Testis (tissue), 2 donors: ENCODE measurements at regions not wholly inside any gene's neighbourhood (a gene's known extent, or its start where the extent isn't known, plus 50 kb on each side); places are given as distances from the start of the nearest gene placed in this dataset.

Experiments used
- DNase-seq: peaks from one replicate; pipeline ENCODE4 v3.0.0-alpha.2; 2019
- H3K27ac ChIP-seq, 2 donors: fragments of 200-600 bp; sonication (generic); one replicate each; pipeline ENCODE4 v1.5.1; 2019
- H3K27me3 ChIP-seq: fragments of 200-600 bp; sonication (generic); one replicate; pipeline ENCODE4 v1.5.1; 2019
- H3K36me3 ChIP-seq: fragments of 200-600 bp; sonication (generic); one replicate; pipeline ENCODE4 v1.5.1; 2017; ENCODE audit warnings: low read depth; ENCODE audit errors: missing control alignments
- H3K4me1 ChIP-seq: fragments of 200-600 bp; sonication (generic); one replicate; pipeline ENCODE4 v1.5.1; 2019
- H3K4me3 ChIP-seq, 2 donors: fragments of 200-600 bp; sonication (generic); one replicate each; pipeline ENCODE4 v1.5.1; 2017 to 2019
- H3K9me3 ChIP-seq: fragments of 200-600 bp; sonication (generic); one replicate; pipeline ENCODE4 v1.5.1; 2017
- POLR2A ChIP-seq: fragments of 450-650 bp; IDR thresholded peaks from one replicate; pipeline ENCODE4 v1.6.1; 2017; ENCODE audit warnings: antibody characterized with exemption, mild to moderate bottlenecking, moderate library complexity
- WGBS, 2 donors: methylation state at CpG; one replicate each; pipeline ENCODE4 v1.1.5; 2018; 5-methylcytosine and 5-hydroxymethylcytosine counted together
- intact Hi-C: fragments of 100-400 bp; cut with DNase I; formaldehyde crosslinking; loops from one replicate; pipeline ENCODE4 v1.15.1; 2023; ENCODE audit warnings: low total_unique reads
- TF ChIP-seq, protein P1 (sequence below), 3 experiments: fragments of 450-650 bp in 2 of 3; fragments of 200-600 bp in 1 of 3; sonication (generic) in 1 of 3; IDR thresholded peaks; one replicate each; pipeline ENCODE4 v1.5.1; 2016 to 2019; ENCODE audit warnings: antibody characterized with exemption in 3 of 3, mild to moderate bottlenecking in 2 of 3, moderate library complexity in 1 of 3

DNA sequence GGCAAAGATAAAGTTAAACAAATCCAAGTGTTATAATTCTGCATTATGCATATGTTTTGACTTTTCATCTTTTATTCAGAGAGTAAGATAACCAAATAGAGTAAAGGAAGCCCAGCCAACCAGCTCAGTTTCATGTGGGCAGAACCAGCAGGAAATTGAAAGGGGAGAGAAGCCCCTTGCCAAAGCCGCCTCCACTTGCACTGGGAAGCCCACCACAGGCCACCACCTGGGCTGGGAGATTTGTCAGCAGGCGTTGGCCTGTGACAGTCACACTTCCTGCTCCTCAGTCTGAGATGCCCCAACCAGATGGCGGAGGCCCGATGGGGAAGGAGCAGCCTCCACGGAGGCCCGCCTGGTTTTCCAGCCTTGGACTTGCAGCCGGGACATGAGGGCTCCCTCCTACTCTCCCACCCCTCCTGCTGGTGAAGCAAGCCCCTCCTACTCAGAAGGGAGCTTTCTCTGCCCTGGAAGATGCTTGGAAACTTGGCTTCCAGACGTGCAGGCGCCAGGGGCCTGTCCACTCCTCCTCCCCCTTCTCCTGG, 166.8 kb upstream of the SULF2 start:
- Histone ChIP-seq H3K9me3 (no peaks in the 10 kb centered on the region), H3K27ac (no peak overlapping the region), H3K4me1 (peaks cover 7% of the 10 kb centered on the region), H3K36me3 (no peaks in the 10 kb centered on the region), H3K4me3 (no peak overlapping the region), H3K27me3 (no peaks in the 10 kb centered on the region)
- no peak for DNase-seq
- no peak for TF ChIP-seq POLR2A
- TF ChIP-seq, protein P1, sequence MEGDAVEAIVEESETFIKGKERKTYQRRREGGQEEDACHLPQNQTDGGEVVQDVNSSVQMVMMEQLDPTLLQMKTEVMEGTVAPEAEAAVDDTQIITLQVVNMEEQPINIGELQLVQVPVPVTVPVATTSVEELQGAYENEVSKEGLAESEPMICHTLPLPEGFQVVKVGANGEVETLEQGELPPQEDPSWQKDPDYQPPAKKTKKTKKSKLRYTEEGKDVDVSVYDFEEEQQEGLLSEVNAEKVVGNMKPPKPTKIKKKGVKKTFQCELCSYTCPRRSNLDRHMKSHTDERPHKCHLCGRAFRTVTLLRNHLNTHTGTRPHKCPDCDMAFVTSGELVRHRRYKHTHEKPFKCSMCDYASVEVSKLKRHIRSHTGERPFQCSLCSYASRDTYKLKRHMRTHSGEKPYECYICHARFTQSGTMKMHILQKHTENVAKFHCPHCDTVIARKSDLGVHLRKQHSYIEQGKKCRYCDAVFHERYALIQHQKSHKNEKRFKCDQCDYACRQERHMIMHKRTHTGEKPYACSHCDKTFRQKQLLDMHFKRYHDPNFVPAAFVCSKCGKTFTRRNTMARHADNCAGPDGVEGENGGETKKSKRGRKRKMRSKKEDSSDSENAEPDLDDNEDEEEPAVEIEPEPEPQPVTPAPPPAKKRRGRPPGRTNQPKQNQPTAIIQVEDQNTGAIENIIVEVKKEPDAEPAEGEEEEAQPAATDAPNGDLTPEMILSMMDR (IDR thresholded peaks at IDR 0.05): no peak
- intact Hi-C loops: no loop called here
- WGBS, 2 donors: 88 to 92% methylated on average over 9 of the region's 9 CpGs

DNA sequence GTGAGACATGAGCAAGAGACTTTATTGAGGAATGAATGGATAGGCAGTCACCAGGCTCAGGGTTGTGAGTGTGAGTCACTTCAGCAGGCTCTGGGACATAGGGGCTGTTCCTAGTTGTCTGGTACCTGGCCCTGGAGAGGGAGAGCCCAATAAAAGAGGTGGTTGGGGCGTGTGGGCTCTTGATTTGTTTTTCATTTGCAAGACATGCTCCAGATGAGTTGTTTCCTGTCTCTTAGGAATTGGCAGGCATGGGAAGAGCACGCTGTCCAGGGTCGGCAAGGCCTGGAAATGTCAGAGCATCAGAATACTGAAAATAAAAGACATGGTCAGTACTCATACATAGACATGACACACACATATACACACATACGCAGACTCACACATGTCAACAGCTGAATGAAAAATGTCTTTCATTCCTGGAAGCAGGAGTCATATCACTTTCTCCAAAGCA, 166.3 kb upstream of the SULF2 start:
- TF ChIP-seq, protein P1 (IDR thresholded peaks at IDR 0.05): no peak
- TF ChIP-seq POLR2A: no peak
- H3K4me3 ChIP-seq: no peak overlapping the region
- H3K9me3 ChIP-seq: no peaks in the 10 kb centered on the region
- 59 to 70% methylated on average over 4 of the region's 4 CpGs for WGBS, 2 donors
- no peak for DNase-seq
- H3K36me3 ChIP-seq: no peaks in the 10 kb centered on the region
- H3K27ac ChIP-seq: no peak overlapping the region
- no peaks in the 10 kb centered on the region for H3K27me3 ChIP-seq
- peaks cover 4% of the 10 kb centered on the region for H3K4me1 ChIP-seq
- intact Hi-C loops: no loop called here

DNA sequence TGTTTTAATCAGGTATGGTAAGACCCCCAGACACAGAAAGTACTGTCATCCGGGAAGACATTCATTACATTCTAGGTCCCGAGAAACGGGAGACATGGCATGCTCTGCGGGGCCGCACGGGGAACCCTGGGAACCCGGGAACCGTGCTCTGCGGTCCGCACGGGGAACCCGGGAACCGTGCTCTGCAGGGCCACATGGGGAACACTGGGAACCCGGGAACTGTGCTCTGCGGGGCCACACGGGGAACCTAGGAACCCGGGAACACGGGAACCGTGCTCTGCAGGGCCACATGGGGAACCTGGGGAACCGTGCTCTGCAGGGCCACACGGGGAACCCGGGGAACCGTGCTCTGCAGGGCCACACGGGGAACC, 165.6 kb upstream of the SULF2 start:
- WGBS, 2 donors: 77 to 90% methylated on average over 14 to 24 of the region's 24 CpGs
- no peak for TF ChIP-seq POLR2A
- TF ChIP-seq, protein P1 (IDR thresholded peaks at IDR 0.05): no peak
- intact Hi-C loops: no loop called here

DNA sequence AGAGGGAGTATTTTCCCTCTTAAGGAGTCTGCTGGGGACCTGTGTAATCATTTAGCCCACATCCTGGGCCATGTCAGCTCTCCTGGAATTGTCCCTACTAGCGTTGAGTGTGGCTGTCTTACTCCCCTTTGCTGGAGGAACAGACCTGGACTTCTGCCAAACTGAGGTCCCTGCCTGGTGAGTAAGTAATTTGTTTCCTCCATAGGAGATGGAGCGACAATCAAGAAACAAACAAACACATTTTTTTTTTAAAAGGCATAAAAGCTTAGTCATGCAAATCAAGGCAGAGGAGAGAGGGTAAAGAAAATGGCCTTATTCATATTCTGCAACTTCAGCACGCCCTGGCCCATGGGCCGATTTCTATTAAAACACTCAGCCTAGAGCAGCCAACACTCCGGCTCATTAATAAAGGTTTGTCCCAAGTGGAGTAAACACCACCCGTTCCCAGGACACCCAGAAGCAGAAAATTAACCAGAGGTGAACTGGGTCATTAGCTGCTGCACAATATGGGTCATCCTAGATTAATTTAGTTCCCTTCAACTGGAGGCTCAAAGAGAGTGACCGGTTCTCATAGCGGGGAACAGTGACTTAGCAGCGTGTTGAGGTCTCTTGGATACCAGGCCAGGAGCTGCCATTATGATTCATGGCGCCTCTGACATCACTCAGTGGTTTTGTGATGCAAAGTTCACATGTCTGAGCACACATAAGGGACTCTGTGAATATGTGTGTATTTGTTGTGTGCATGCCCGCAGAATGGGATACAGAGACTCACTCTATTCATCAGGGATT, 165.0 kb upstream of the SULF2 start:
- intact Hi-C loops: no loop called here
- Histone ChIP-seq H3K4me1 (peaks cover 4% of the 10 kb centered on the region), H3K9me3 (no peaks in the 10 kb centered on the region), H3K36me3 (no peaks in the 10 kb centered on the region), H3K27me3 (no peaks in the 10 kb centered on the region), H3K27ac (no peak overlapping the region), H3K4me3 (no peak overlapping the region)
- TF ChIP-seq, protein P1 (IDR thresholded peaks at IDR 0.05): no peak
- TF ChIP-seq POLR2A: no peak
- WGBS, 2 donors: 65 to 70% methylated on average over 11 of the region's 11 CpGs
- peak; percentile 40 for DNase-seq

More for the DNA sequence above, 165.6 kb upstream of the SULF2 start:
- H3K36me3 ChIP-seq: no peaks in the 10 kb centered on the region
- no peak overlapping the region for H3K27ac ChIP-seq
- no peak overlapping the region for H3K4me3 ChIP-seq
- peaks cover 4% of the 10 kb centered on the region for H3K4me1 ChIP-seq
- no peaks in the 10 kb centered on the region for H3K27me3 ChIP-seq
- no peak for DNase-seq
- no peaks in the 10 kb centered on the region for H3K9me3 ChIP-seq
